SK-N-SH (cell line): ENCODE measurements at regions not wholly inside any gene's neighbourhood (a gene's known extent, or its start where the extent isn't known, plus 50 kb on each side); places are given as distances from the start of the nearest gene placed in this dataset.
A peak's percentile ranks its signal among the peaks of the same experiment; 100 is the strongest.

Experiments used
- CTCF ChIA-PET: fragments of 300-600, 350-600 bp; formaldehyde crosslinking; extraction: SDS; loops from one replicate; lab custom pipeline; 2021; lab: Yijun Ruan, JAX
- POLR2A ChIA-PET: fragments of 350-600 bp; sonication (Branson Sonifier 250); formaldehyde crosslinking; extraction: SDS; loops from one replicate; lab custom pipeline; 2020; ENCODE audit warnings: antibody characterized with exemption, inconsistent platforms; lab: Yijun Ruan, JAX
- DNase-seq: peaks from one replicate; pipeline ENCODE4 v3.0.0; 2012
- H2AFZ ChIP-seq: fragments of 200-600 bp; sonication (generic); 2 replicates; pipeline ENCODE4 v1.8.1; 2016; ENCODE audit warnings: antibody characterized with exemption, mild to moderate bottlenecking, low read depth
- H3F3A ChIP-seq: fragments of 200-600 bp; sonication (generic); replicated peaks from 2 replicates; pipeline ENCODE3; 2016; ENCODE audit warnings: antibody characterized with exemption, mild to moderate bottlenecking; ENCODE audit not compliant: insufficient read depth
- H3K27ac ChIP-seq, 2 experiments: fragments of 200-500 bp in 1 of 2; fragments of 200-600 bp in 1 of 2; sonication (Bioruptor generic) in 1 of 2; sonication (generic), shearing (Covaris generic) in 1 of 2; 2 replicates each; pipeline versions ENCODE4 v1.5.1 to v1.6.1; 2014 to 2016; ENCODE audit warnings: low read depth in 2 of 2, inconsistent platforms in 1 of 2, low read length in 1 of 2, mild to moderate bottlenecking in 1 of 2, mixed read lengths in 1 of 2
- H3K27me3 ChIP-seq: fragments of 200-600 bp; sonication (generic), shearing (Covaris generic); 2 replicates; pipeline ENCODE4 v1.6.1; 2016; ENCODE audit warnings: mixed run types; ENCODE audit not compliant: insufficient read depth
- H3K36me3 ChIP-seq, 2 experiments: fragments of 200-500 bp in 1 of 2; fragments of 200-600 bp in 1 of 2; sonication (Bioruptor generic) in 1 of 2; sonication (generic) in 1 of 2; replicated peaks in 1 of 2; 2 replicates each; pipeline versions ENCODE3 to v1.5.1; 2014 to 2016; ENCODE audit warnings: low read length in 1 of 2, mild to moderate bottlenecking in 1 of 2; ENCODE audit not compliant: insufficient read depth in 2 of 2, control insufficient read depth in 1 of 2
- H3K4me1 ChIP-seq, 2 experiments: fragments of 200-500 bp in 1 of 2; fragments of 200-600 bp in 1 of 2; sonication (Bioruptor generic) in 1 of 2; sonication (generic), shearing (Covaris generic) in 1 of 2; 2 replicates each; pipeline versions ENCODE4 v1.5.1 to v1.6.1; 2014 to 2016; ENCODE audit warnings: low read depth in 1 of 2, low read length in 1 of 2, mixed run types in 1 of 2; ENCODE audit not compliant: insufficient read depth in 2 of 2, control insufficient read depth in 1 of 2
- H3K4me2 ChIP-seq: fragments of 200-600 bp; sonication (generic), shearing (Covaris generic); 2 replicates; pipeline ENCODE4 v1.6.1; 2017; ENCODE audit warnings: mixed run types
- H3K4me3 ChIP-seq, 2 experiments: fragments of 200-500 bp in 1 of 2; fragments of 200-600 bp in 1 of 2; sonication (Bioruptor generic) in 1 of 2; sonication (generic), shearing (Covaris generic) in 1 of 2; 2 replicates each; pipeline versions ENCODE4 v1.5.1 to v1.8.1; 2014 to 2016; ENCODE audit warnings: low read depth in 2 of 2, inconsistent platforms in 1 of 2, low read length in 1 of 2, mild to moderate bottlenecking in 1 of 2, mixed read lengths in 1 of 2, moderate library complexity in 1 of 2
- H3K79me2 ChIP-seq: fragments of 200-600 bp; sonication (generic); 2 replicates; pipeline ENCODE4 v1.8.1; 2017; ENCODE audit warnings: mild to moderate bottlenecking; ENCODE audit not compliant: insufficient read depth
- H3K9ac ChIP-seq: fragments of 200-600 bp; sonication (generic); 2 replicates; pipeline ENCODE4 v1.6.1; 2017; ENCODE audit warnings: mixed run types
- H3K9me2 ChIP-seq: fragments of 200-600 bp; sonication (generic); 2 replicates; pipeline ENCODE4 v1.6.1; 2017; ENCODE audit warnings: mixed run types
- H3K9me3 ChIP-seq: fragments of 200-600 bp; sonication (generic); 2 replicates; pipeline ENCODE4 v1.6.1; 2017; ENCODE audit warnings: mixed run types, mild to moderate bottlenecking, moderate library complexity
- H4K20me1 ChIP-seq: fragments of 200-600 bp; sonication (generic); 2 replicates; pipeline ENCODE4 v1.6.1; 2017; ENCODE audit warnings: mild to moderate bottlenecking, mixed run types; ENCODE audit not compliant: insufficient read depth
- ELF1 ChIP-seq: IDR thresholded peaks from 2 replicates; pipeline ENCODE4 v1.4.0; 2012
- EP300 ChIP-seq, 2 experiments: IDR thresholded peaks; 2 replicates each; pipeline versions ENCODE4 v1.4.0 to v1.6.1; 2012; ENCODE audit warnings: borderline replicate concordance in 1 of 2, low read depth in 1 of 2, low read length in 1 of 2
- IRF3 ChIP-seq: fragments of 150-350 bp; IDR thresholded peaks from 2 replicates; pipeline ENCODE4 v1.6.1; 2016; ENCODE audit warnings: mild to moderate bottlenecking, low read depth, low read length
- MXI1 ChIP-seq: IDR thresholded peaks from 2 replicates; pipeline ENCODE4 v1.6.1; 2012; ENCODE audit warnings: mild to moderate bottlenecking, low read depth, low read length, improper control_type of control experiment
- NRF1 ChIP-seq: IDR thresholded peaks from 2 replicates; pipeline ENCODE4 v1.6.1; 2012; ENCODE audit warnings: low read depth, mild to moderate bottlenecking, low read length
- POLR2AphosphoS5 ChIP-seq: IDR thresholded peaks from 2 replicates; pipeline ENCODE4 v1.6.1; 2012; ENCODE audit warnings: low read depth, low read length
- RCOR1 ChIP-seq: fragments of 150-350 bp; IDR thresholded peaks from 2 replicates; pipeline ENCODE4 v1.6.1; 2017; ENCODE audit warnings: antibody characterized with exemption, low read length
- RFX5 ChIP-seq: IDR thresholded peaks from 2 replicates; pipeline ENCODE4 v1.6.1; 2012; ENCODE audit warnings: mild to moderate bottlenecking, improper control_type of control experiment, low read length
- RXRA ChIP-seq: IDR thresholded peaks from 2 replicates; pipeline ENCODE4 v1.4.0; 2012; ENCODE audit warnings: low read depth, mild to moderate bottlenecking, borderline replicate concordance
- SIN3A ChIP-seq: IDR thresholded peaks from 2 replicates; pipeline ENCODE4 v1.6.1; 2012; ENCODE audit warnings: low read depth, mild to moderate bottlenecking, low read length, moderate library complexity, borderline replicate concordance
- TCF12 ChIP-seq: IDR thresholded peaks from 2 replicates; pipeline ENCODE4 v1.4.0; 2012
- YY1 ChIP-seq: IDR thresholded peaks from 2 replicates; pipeline ENCODE4 v1.4.0; 2012; ENCODE audit warnings: low read depth, mild to moderate bottlenecking
- WGBS: methylation state at CpG from one replicate; pipeline ENCODE4 v1.1.6; 2017; ENCODE audit warnings: low lambda C conversion rate; 5-methylcytosine and 5-hydroxymethylcytosine counted together
- TF ChIP-seq, protein P1 (sequence below): fragments of 200-600 bp; sonication (generic); IDR thresholded peaks from 2 replicates; pipeline ENCODE4 v1.6.1; 2017; ENCODE audit warnings: antibody characterized with exemption, mild to moderate bottlenecking, moderate library complexity

DNA sequence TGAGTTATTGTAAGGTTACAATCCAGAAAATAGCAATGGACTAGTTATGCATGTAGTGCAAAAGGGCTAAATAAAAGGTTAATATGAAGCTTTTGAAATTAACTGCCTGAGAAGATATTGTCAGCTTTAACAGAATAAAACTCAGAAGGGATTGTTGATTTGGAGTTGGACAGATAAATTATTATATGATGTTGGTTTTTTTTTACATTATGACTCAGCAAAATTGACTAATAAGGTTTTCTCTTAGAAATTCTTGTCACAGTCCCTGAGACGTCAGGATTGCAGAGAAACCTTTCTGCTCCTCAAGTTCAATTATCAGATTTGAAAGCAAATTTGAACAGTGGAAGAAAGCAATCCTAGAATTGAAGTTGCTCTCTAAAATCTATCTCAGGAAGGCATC is 946.9 kb downstream of the CBLN2 start:
- no peaks in the 10 kb centered on the region for H3K27me3 ChIP-seq
- 26% methylated on average over 1 of the region's 1 CpG for WGBS
- no peak for DNase-seq
- H3K79me2 ChIP-seq = no peaks in the 10 kb centered on the region
- TF ChIP-seq MXI1 = no peak
- TF ChIP-seq RFX5 = no peak
- TF ChIP-seq RCOR1 = no peak
- H3K9me2 ChIP-seq = no peaks in the 10 kb centered on the region
- H3K36me3 ChIP-seq = no peaks in the 10 kb centered on the region
- peak overlapping the region; percentile 16 to 20; a peak in 2 of 4 replicates for H3K27ac ChIP-seq
- H4K20me1 ChIP-seq = no peaks in the 10 kb centered on the region
- H3K9ac ChIP-seq = no peak overlapping the region
- H3K9me3 ChIP-seq = no peaks in the 10 kb centered on the region
- H3K4me3 ChIP-seq = no peak overlapping the region
- peaks cover 0 to 10% of the 10 kb centered on the region in 2 experiments; a peak in 2 of 4 replicates for H3K4me1 ChIP-seq
- ChIA-PET CTCF (no interaction called here), POLR2A (no interaction called here)
- H2AFZ ChIP-seq = peak overlapping the region; percentile 42; the same call in 1 of the 2 replicates
- peaks cover 3% of the 10 kb centered on the region for H3F3A ChIP-seq
- no peak overlapping the region for H3K4me2 ChIP-seq

DNA sequence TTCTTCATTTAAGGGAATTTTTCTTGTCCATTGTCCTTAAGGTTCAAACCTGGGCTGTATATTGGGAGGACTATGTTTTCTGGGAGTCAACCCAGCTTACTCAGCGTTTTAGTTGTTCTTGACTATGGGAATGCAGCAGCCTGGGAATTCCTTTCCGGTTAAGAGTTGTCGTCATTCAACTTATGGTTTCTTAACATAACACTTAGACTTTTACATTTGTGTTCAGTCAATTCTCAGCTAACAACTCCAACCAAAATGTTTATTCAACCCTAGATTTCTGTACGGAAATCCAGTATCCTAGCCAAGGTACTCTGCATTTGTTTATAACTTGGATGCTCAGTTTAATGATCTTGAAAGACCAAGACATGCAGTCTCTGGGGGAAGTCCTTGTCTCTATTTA is 960.9 kb downstream of the CBLN2 start:
- H3K27ac ChIP-seq = no peak overlapping the region
- no peaks in the 10 kb centered on the region for H3K9me2 ChIP-seq
- ChIA-PET POLR2A (no interaction called here), CTCF (no interaction called here)
- no peaks in the 10 kb centered on the region for H3F3A ChIP-seq
- no peak for DNase-seq
- H3K27me3 ChIP-seq = no peaks in the 10 kb centered on the region
- no peak overlapping the region for H3K4me3 ChIP-seq
- H3K79me2 ChIP-seq = no peaks in the 10 kb centered on the region
- TF ChIP-seq, protein P1, sequence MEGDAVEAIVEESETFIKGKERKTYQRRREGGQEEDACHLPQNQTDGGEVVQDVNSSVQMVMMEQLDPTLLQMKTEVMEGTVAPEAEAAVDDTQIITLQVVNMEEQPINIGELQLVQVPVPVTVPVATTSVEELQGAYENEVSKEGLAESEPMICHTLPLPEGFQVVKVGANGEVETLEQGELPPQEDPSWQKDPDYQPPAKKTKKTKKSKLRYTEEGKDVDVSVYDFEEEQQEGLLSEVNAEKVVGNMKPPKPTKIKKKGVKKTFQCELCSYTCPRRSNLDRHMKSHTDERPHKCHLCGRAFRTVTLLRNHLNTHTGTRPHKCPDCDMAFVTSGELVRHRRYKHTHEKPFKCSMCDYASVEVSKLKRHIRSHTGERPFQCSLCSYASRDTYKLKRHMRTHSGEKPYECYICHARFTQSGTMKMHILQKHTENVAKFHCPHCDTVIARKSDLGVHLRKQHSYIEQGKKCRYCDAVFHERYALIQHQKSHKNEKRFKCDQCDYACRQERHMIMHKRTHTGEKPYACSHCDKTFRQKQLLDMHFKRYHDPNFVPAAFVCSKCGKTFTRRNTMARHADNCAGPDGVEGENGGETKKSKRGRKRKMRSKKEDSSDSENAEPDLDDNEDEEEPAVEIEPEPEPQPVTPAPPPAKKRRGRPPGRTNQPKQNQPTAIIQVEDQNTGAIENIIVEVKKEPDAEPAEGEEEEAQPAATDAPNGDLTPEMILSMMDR = no peak
- TF ChIP-seq EP300 (IDR thresholded peaks at IDR 0.05; ENCODE audit: borderline replicate concordance in 1 of 2, low read depth in 1 of 2, low read length in 1 of 2) (no peak), TCF12 (no peak), IRF3 (no peak), NRF1 (no peak), RFX5 (no peak), YY1 (no peak)
- no peaks in the 10 kb centered on the region for H3K9me3 ChIP-seq
- no peak overlapping the region for H2AFZ ChIP-seq
- H4K20me1 ChIP-seq = no peaks in the 10 kb centered on the region
- no peak overlapping the region for H3K9ac ChIP-seq
- no peak overlapping the region for H3K4me2 ChIP-seq
- 90% methylated on average over 4 of the region's 4 CpGs for WGBS
- no peaks in the 10 kb centered on the region for H3K36me3 ChIP-seq
- H3K4me1 ChIP-seq = no peaks in the 10 kb centered on the region

DNA sequence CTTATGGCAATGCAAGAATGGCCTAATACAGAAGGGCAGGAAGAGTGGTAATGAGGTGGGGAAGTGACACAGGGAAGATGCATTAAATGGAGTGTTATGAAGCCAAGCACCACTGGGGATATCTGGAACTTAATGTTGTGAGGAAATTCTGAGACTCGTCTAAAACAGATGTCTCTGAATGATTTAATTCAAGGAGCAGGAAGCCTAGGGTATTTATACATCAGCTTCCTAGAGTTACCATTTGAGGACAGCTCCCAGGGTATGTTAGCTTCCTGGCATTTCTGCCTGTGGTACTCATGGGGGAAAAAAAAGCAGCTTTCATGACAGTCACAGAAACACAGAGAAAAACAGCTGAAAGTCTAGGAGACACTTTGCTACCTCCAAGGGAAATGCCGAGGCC is 989.5 kb downstream of the CBLN2 start:
- WGBS = 55% methylated on average over 2 of the region's 2 CpGs
- H3K9me3 ChIP-seq = no peaks in the 10 kb centered on the region

More for the DNA sequence above, 989.5 kb downstream of the CBLN2 start:
- H3K79me2 ChIP-seq = no peaks in the 10 kb centered on the region
- H3K36me3 ChIP-seq = no peaks in the 10 kb centered on the region
- H3K4me3 ChIP-seq = no peak overlapping the region
- TF ChIP-seq RXRA (no peak), ELF1 (no peak), SIN3A (no peak), TCF12 (no peak), RCOR1 (no peak), POLR2AphosphoS5 (no peak)
- TF ChIP-seq, protein P1 = no peak
- H3F3A ChIP-seq = no peaks in the 10 kb centered on the region
- H3K4me1 ChIP-seq = no peaks in the 10 kb centered on the region; a peak in 1 of 4 replicates
- H4K20me1 ChIP-seq = no peaks in the 10 kb centered on the region
- no peak for DNase-seq
- CTCF ChIA-PET = no interaction called here
- H3K27ac ChIP-seq = no peak overlapping the region
- H3K9ac ChIP-seq = no peak overlapping the region
- H3K27me3 ChIP-seq = no peaks in the 10 kb centered on the region
- H3K9me2 ChIP-seq = no peaks in the 10 kb centered on the region
- no peak overlapping the region for H2AFZ ChIP-seq
- POLR2A ChIA-PET = no interaction called here
- no peak overlapping the region for H3K4me2 ChIP-seq
